CD14-positive monocyte (primary cell): ENCODE measurements at regions not wholly inside any gene's neighbourhood (a gene's known extent, or its start where the extent isn't known, plus 50 kb on each side); places are given as distances from the start of the nearest gene placed in this dataset.

Experiments
- DNase-seq, 3 donors: peaks; one replicate each; pipeline ENCODE4 v3.0.0-alpha.2; 2011 to 2022
- H2AFZ ChIP-seq: 2 replicates; pipeline ENCODE4 v1.6.0; 2012; ENCODE audit warnings: mild to moderate bottlenecking, low read depth, low read length, inconsistent platforms; ENCODE audit not compliant: insufficient read depth, poor library complexity, severe bottlenecking
- H3K27ac ChIP-seq, 2 donors: 1 replicate in 1 of 2; 2 replicates in 1 of 2; pipeline ENCODE4 v1.5.1; 2012 to 2013; ENCODE audit warnings: low read length in 2 of 2, control low read depth in 1 of 2, inconsistent platforms in 1 of 2, low read depth in 1 of 2, mild to moderate bottlenecking in 1 of 2
- H3K27me3 ChIP-seq, 2 donors: one replicate each; pipeline versions ENCODE4 v1.6.0 to v1.6.1; 2011 to 2013; ENCODE audit warnings: low read length in 2 of 2; ENCODE audit not compliant: control insufficient read depth in 2 of 2, insufficient read depth in 2 of 2
- H3K36me3 ChIP-seq, 2 donors: replicated peaks in 1 of 2; 1 replicate in 1 of 2; 2 replicates in 1 of 2; pipeline versions ENCODE4 v1.5.1 to v1.6.1; 2012 to 2013; ENCODE audit warnings: low read length in 2 of 2, control low read depth in 1 of 2, inconsistent platforms in 1 of 2, mild to moderate bottlenecking in 1 of 2; ENCODE audit not compliant: insufficient read depth in 2 of 2, control insufficient read depth in 1 of 2
- H3K4me1 ChIP-seq, 2 donors: 1 replicate in 1 of 2; 2 replicates in 1 of 2; pipeline versions ENCODE4 v1.5.1 to v1.6.1; 2012 to 2013; ENCODE audit warnings: low read length in 2 of 2, control low read depth in 1 of 2, inconsistent platforms in 1 of 2, mild to moderate bottlenecking in 1 of 2, moderate library complexity in 1 of 2; ENCODE audit not compliant: insufficient read depth in 2 of 2, control insufficient read depth in 1 of 2
- H3K4me2 ChIP-seq: replicated peaks from 2 replicates; pipeline ENCODE3; 2012; ENCODE audit warnings: low read length, moderate library complexity, mild to moderate bottlenecking; ENCODE audit not compliant: poor library complexity, severe bottlenecking; ENCODE audit errors: extremely low read depth
- H3K4me3 ChIP-seq, 3 experiments: fragments of 200-600 bp in 1 of 3; sonication (generic) in 1 of 3; replicated peaks in 1 of 3; 1 replicate in 2 of 3; 2 replicates in 1 of 3; pipeline ENCODE4 v1.5.1; 2011 to 2013; ENCODE audit warnings: low read length in 3 of 3, mild to moderate bottlenecking in 3 of 3, control low read depth in 2 of 3, low read depth in 2 of 3, inconsistent platforms in 1 of 3, moderate library complexity in 1 of 3
- H3K79me2 ChIP-seq: 2 replicates; pipeline ENCODE4 v1.6.0; 2012; ENCODE audit warnings: mild to moderate bottlenecking, control low read depth, inconsistent platforms, low read length, moderate library complexity; ENCODE audit not compliant: insufficient read depth
- H3K9ac ChIP-seq: 2 replicates; pipeline ENCODE4 v1.6.0; 2017; ENCODE audit warnings: low read length, mild to moderate bottlenecking; ENCODE audit not compliant: insufficient read depth, poor library complexity, severe bottlenecking
- H3K9me3 ChIP-seq, 2 donors: replicated peaks in 1 of 2; 1 replicate in 1 of 2; 2 replicates in 1 of 2; pipeline versions ENCODE4 v1.5.1 to v1.6.1; 2012 to 2013; ENCODE audit warnings: low read length in 2 of 2, control low read depth in 1 of 2; ENCODE audit not compliant: control insufficient read depth in 1 of 2, insufficient read depth in 1 of 2
- H4K20me1 ChIP-seq: 2 replicates; pipeline ENCODE4 v1.6.0; 2012; ENCODE audit warnings: mild to moderate bottlenecking, low read length, control low read depth, moderate library complexity; ENCODE audit not compliant: insufficient read depth
- H3K27ac Mint-ChIP-seq, 7 donors: one replicate each; pipeline ENCODE4 v1.8.0; 2020; ENCODE audit warnings: mild to moderate bottlenecking in 7 of 7, mixed read lengths in 7 of 7, moderate library complexity in 6 of 7, inconsistent platforms in 2 of 7
- H3K27me3 Mint-ChIP-seq, 3 donors: one replicate each; pipeline ENCODE4 v1.8.0; 2021 to 2022; ENCODE audit warnings: low read depth in 3 of 3, mild to moderate bottlenecking in 3 of 3, mixed read lengths in 3 of 3, moderate library complexity in 3 of 3, inconsistent platforms in 1 of 3
- H3K36me3 Mint-ChIP-seq, 2 donors: one replicate each; pipeline ENCODE4 v1.8.0; 2020; ENCODE audit warnings: mixed read lengths in 2 of 2, inconsistent platforms in 1 of 2, mild to moderate bottlenecking in 1 of 2
- H3K4me1 Mint-ChIP-seq: one replicate; pipeline ENCODE4 v1.8.0; 2020; ENCODE audit warnings: mild to moderate bottlenecking, mixed read lengths
- H3K4me3 Mint-ChIP-seq, 2 donors: one replicate each; pipeline ENCODE4 v1.8.0; 2020; ENCODE audit warnings: mild to moderate bottlenecking in 2 of 2, mixed read lengths in 2 of 2, moderate library complexity in 1 of 2
- H3K9me3 Mint-ChIP-seq, 7 donors: one replicate each; pipeline ENCODE4 v1.8.0; 2020 to 2022; ENCODE audit warnings: mixed read lengths in 7 of 7, mild to moderate bottlenecking in 6 of 7, moderate library complexity in 6 of 7, inconsistent platforms in 2 of 7
- WGBS: methylation state at CpG from one replicate; pipeline ENCODE4 v1.1.5; 2013; ENCODE audit warnings: missing lambda C conversion rate; ENCODE audit not compliant: insufficient coverage; 5-methylcytosine and 5-hydroxymethylcytosine counted together
- intact Hi-C, 2 donors: fragments of 100-400 bp; cut with micrococcal nuclease; formaldehyde crosslinking; loops; one replicate each; pipeline versions ENCODE4 v1.15.0 to v1.15.1; 2023
- TF ChIP-seq, protein P1 (sequence below): fragments of 200-600 bp; IDR thresholded peaks from one replicate; pipeline ENCODE4 v1.8.0; 2022; ENCODE audit warnings: antibody characterized with exemption, mild to moderate bottlenecking

DNA sequence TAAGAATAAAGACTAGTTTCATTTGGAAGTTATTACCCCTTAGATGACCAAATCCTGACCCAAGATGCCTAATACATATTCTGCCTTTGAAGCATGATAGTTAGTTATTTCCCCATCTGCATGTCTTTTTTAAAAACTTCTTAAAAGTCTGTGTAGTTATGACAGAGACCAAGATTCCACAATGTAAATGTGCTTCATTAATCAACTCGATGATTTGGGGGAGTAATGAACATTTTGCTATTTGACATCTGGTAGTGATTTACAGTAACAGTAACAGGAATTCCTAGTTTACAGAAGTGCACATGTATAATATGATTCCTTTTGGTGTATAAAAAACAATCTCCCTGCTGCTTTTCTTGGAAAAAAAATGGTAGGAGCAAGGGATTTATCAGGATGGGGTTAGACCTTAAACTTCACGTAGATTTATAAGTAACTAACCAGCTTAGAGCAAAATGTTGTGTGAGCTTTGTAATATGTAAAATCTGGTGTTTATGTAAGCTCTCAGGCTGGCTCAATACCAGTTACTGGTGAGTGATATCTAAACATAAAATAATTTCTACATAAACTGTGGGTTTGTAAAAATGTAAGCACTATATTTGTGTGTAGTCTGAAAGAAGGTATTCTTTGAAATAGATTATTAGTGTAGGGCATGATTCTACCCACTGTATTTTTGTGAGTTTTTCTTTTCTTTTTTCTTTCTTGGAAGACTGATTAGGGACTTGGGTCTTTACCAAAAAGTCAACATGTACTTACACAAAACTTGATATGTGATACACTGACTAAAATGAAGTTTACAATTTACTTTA is 641.6 kb downstream of the EPHA4 start:
- no CpG with 5 or more reads among the region's 2 CpGs for WGBS
- H3K4me3 Mint-ChIP-seq, result no peak overlapping the region
- Histone ChIP-seq H3K9ac (no peak overlapping the region), H3K27ac (no peak overlapping the region), H3K4me1 (no peaks in the 10 kb centered on the region), H4K20me1 (no peaks in the 10 kb centered on the region), H2AFZ (no peak overlapping the region), H3K4me2 (no peak overlapping the region), H3K9me3 (peaks cover 15 to 22% of the 10 kb centered on the region in 2 donors), H3K79me2 (no peaks in the 10 kb centered on the region), H3K4me3 (no peak overlapping the region), H3K36me3 (no peaks in the 10 kb centered on the region), H3K27me3 (no peaks in the 10 kb centered on the region)
- peaks cover 0 to 3% (median 0%) of the 10 kb centered on the region in 3 donors for H3K27me3 Mint-ChIP-seq
- H3K4me1 Mint-ChIP-seq, result no peaks in the 10 kb centered on the region
- no peak for DNase-seq
- no peaks in the 10 kb centered on the region for H3K36me3 Mint-ChIP-seq
- H3K27ac Mint-ChIP-seq, result no peak overlapping the region
- H3K9me3 Mint-ChIP-seq, result peaks cover 7 to 21% (median 15%) of the 10 kb centered on the region in 7 donors
- TF ChIP-seq, protein P1, sequence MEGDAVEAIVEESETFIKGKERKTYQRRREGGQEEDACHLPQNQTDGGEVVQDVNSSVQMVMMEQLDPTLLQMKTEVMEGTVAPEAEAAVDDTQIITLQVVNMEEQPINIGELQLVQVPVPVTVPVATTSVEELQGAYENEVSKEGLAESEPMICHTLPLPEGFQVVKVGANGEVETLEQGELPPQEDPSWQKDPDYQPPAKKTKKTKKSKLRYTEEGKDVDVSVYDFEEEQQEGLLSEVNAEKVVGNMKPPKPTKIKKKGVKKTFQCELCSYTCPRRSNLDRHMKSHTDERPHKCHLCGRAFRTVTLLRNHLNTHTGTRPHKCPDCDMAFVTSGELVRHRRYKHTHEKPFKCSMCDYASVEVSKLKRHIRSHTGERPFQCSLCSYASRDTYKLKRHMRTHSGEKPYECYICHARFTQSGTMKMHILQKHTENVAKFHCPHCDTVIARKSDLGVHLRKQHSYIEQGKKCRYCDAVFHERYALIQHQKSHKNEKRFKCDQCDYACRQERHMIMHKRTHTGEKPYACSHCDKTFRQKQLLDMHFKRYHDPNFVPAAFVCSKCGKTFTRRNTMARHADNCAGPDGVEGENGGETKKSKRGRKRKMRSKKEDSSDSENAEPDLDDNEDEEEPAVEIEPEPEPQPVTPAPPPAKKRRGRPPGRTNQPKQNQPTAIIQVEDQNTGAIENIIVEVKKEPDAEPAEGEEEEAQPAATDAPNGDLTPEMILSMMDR, result no peak
- intact Hi-C loops, result no loop called here

DNA sequence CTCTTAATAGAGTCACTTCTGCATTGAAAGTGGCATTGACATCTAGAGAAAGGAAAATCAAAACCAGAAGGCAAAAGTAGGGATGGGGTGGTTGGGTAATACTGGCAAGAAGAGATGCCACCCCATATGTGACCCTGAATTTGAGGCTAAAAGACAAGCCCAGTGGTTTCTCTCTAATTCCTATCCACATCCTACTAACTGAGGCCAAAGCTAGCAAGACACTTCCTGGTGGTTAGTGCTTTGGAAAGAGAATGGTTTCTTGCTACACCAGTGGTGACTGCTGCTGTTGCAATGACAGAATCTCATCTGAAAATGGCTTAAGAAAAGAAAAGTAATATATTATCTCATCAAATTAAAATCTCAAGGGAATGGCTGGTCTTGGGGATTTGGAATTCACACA is 640.6 kb downstream of the EPHA4 start:
- Histone ChIP-seq H3K27me3 (no peaks in the 10 kb centered on the region), H3K4me3 (no peak overlapping the region), H3K9me3 (peaks cover 11 to 14% of the 10 kb centered on the region in 2 donors), H2AFZ (no peak overlapping the region), H3K79me2 (no peaks in the 10 kb centered on the region), H3K4me1 (no peaks in the 10 kb centered on the region), H4K20me1 (no peaks in the 10 kb centered on the region), H3K9ac (no peak overlapping the region), H3K27ac (no peak overlapping the region), H3K36me3 (no peaks in the 10 kb centered on the region), H3K4me2 (no peak overlapping the region)
- DNase-seq, result no peak
- Mint-ChIP-seq H3K27me3 (peaks cover 0 to 3% (median 0%) of the 10 kb centered on the region in 3 donors), H3K9me3 (peaks cover 4 to 16% (median 10%) of the 10 kb centered on the region in 7 donors), H3K27ac (no peak overlapping the region), H3K4me3 (no peak overlapping the region), H3K36me3 (no peaks in the 10 kb centered on the region), H3K4me1 (no peaks in the 10 kb centered on the region)
- intact Hi-C loops, result no loop called here
- TF ChIP-seq, protein P1, result no peak
